NK-92 treated with Interleukin-12 subunit alpha and Interleukin-12 subunit beta, amount 100 ng/mL, for 24 hours (cell line): ENCODE measurements at regions not wholly inside any gene's neighbourhood (a gene's known extent, or its start where the extent isn't known, plus 50 kb on each side); places are given as distances from the start of the nearest gene placed in this dataset.

ENCODE experiments used
- DNase-seq: peaks from one replicate; lab custom pipeline; 2025; lab: John Stamatoyannopoulos, UW

- no peak for DNase-seq
Measured at GRCh38 chr13:81540777-81541176, 1199.9 kb upstream of the SPRY2 start.

- no peak for DNase-seq
Measured at GRCh38 chr13:81539643-81540150, 1198.8 kb upstream of the SPRY2 start.

- no peak for DNase-seq
Measured at GRCh38 chr13:81498969-81499368, 1158.0 kb upstream of the SPRY2 start.

- DNase-seq = no peak
Measured at GRCh38 chr13:81493144-81493543, 1152.2 kb upstream of the SPRY2 start.

GRCh38 chr13:81492449-81492848 lies 1151.5 kb upstream of the SPRY2 start:
- DNase-seq = no peak

- no peak for DNase-seq
Measured at GRCh38 chr13:81488021-81488420, 1147.1 kb upstream of the SPRY2 start.

GRCh38 chr13:81487151-81487550 lies 1146.2 kb upstream of the SPRY2 start:
- no peak for DNase-seq

- DNase-seq = no peak
Measured at GRCh38 chr13:81480634-81481033, 1139.7 kb upstream of the SPRY2 start.

GRCh38 chr13:81473366-81473899 lies 1132.5 kb upstream of the SPRY2 start:
- DNase-seq = no peak

GRCh38 chr13:81458170-81458569 lies 1117.2 kb upstream of the SPRY2 start:
- no peak for DNase-seq

GRCh38 chr13:81446441-81446840 lies 1105.5 kb upstream of the SPRY2 start:
- no peak for DNase-seq

- no peak for DNase-seq
Measured at GRCh38 chr13:81442904-81443303, 1102.0 kb upstream of the SPRY2 start.

GRCh38 chr13:81425286-81425685 lies 1084.4 kb upstream of the SPRY2 start:
- DNase-seq = no peak

- no peak for DNase-seq
Measured at GRCh38 chr13:81409284-81409683, 1068.4 kb upstream of the SPRY2 start.

GRCh38 chr13:81408647-81409046 lies 1067.7 kb upstream of the SPRY2 start:
- no peak for DNase-seq

- DNase-seq = no peak
Measured at GRCh38 chr13:81406639-81407292, 1065.8 kb upstream of the SPRY2 start.

- no peak for DNase-seq
Measured at GRCh38 chr13:81406022-81406421, 1065.1 kb upstream of the SPRY2 start.

- DNase-seq = no peak
Measured at GRCh38 chr13:81396192-81396591, 1055.3 kb upstream of the SPRY2 start.

- no peak for DNase-seq
Measured at GRCh38 chr13:81395368-81395767, 1054.4 kb upstream of the SPRY2 start.

GRCh38 chr13:81394640-81395039 lies 1053.7 kb upstream of the SPRY2 start:
- DNase-seq = no peak

GRCh38 chr13:81393721-81394120 lies 1052.8 kb upstream of the SPRY2 start:
- no peak for DNase-seq

GRCh38 chr13:81393110-81393509 lies 1052.2 kb upstream of the SPRY2 start:
- no peak for DNase-seq

GRCh38 chr13:81388400-81388799 lies 1047.5 kb upstream of the SPRY2 start:
- no peak for DNase-seq

GRCh38 chr13:81383444-81383843 lies 1042.5 kb upstream of the SPRY2 start:
- DNase-seq = no peak
